SK-N-SH treated with all-trans-retinoic acid at 6 μM for 48 hours (cell line): ENCODE measurements at regions not wholly inside any gene's neighbourhood (a gene's known extent, or its start where the extent isn't known, plus 50 kb on each side); places are given as distances from the start of the nearest gene placed in this dataset.

Source experiments
- CSDC2 ChIP-seq: fragments of 250-450 bp; sonication (Bioruptor Pico); IDR thresholded peaks from 2 replicates; pipeline ENCODE4 v1.5.0; 2020; ENCODE audit warnings: mild to moderate bottlenecking, moderate library complexity
- PATZ1 ChIP-seq: fragments of 250-450 bp; sonication (Bioruptor Pico); IDR thresholded peaks from 2 replicates; pipeline ENCODE4 v1.8.0; 2020; ENCODE audit warnings: mild to moderate bottlenecking, moderate library complexity, borderline replicate concordance
- PPARA ChIP-seq: fragments of 250-450 bp; sonication (Bioruptor Pico); IDR thresholded peaks from 2 replicates; pipeline ENCODE4 v1.5.0; 2020; ENCODE audit warnings: mild to moderate bottlenecking, borderline replicate concordance
- SNAI2 ChIP-seq: fragments of 250-450 bp; sonication (Bioruptor Pico); IDR thresholded peaks from 2 replicates; pipeline ENCODE4 v1.5.0; 2020; ENCODE audit warnings: mild to moderate bottlenecking, moderate library complexity
- TSHZ2 ChIP-seq: fragments of 250-450 bp; sonication (Bioruptor Pico); IDR thresholded peaks from 2 replicates; pipeline ENCODE4 v1.5.0; 2020; ENCODE audit warnings: mild to moderate bottlenecking, moderate library complexity
- ZFP3 ChIP-seq: fragments of 250-450 bp; sonication (Bioruptor Pico); IDR thresholded peaks from 2 replicates; pipeline ENCODE4 v1.5.0; 2020; ENCODE audit warnings: mild to moderate bottlenecking, moderate library complexity

- TF ChIP-seq PPARA (no peak), CSDC2 (CRISPR knock-in tag) (no peak), SNAI2 (no peak), ZFP3 (CRISPR knock-in tag) (no peak), PATZ1 (CRISPR knock-in tag) (no peak), TSHZ2 (CRISPR knock-in tag) (no peak)
Observed at GRCh38 chr10:108708363-108708762, 1214.9 kb downstream of the XPNPEP1 start.
